Sigmoid colon (tissue), 4 donors: ENCODE measurements at regions not wholly inside any gene's neighbourhood (a gene's known extent, or its start where the extent isn't known, plus 50 kb on each side); places are given as distances from the start of the nearest gene placed in this dataset.

Experiments used
- POLR2AphosphoS5 ChIP-seq, 4 donors: sonication (generic); formaldehyde crosslinking; IDR thresholded peaks; one replicate each; pipeline ENCODE4 v1.6.1; 2017; ENCODE audit warnings: antibody characterized with exemption in 4 of 4
- TF ChIP-seq, protein P1 (sequence below), 4 experiments: fragments of 450-650 bp in 3 of 4; fragments of 200-600 bp in 1 of 4; IDR thresholded peaks; one replicate each; pipeline ENCODE4 v1.5.1; 2016 to 2019; ENCODE audit warnings: antibody characterized with exemption in 4 of 4, mild to moderate bottlenecking in 3 of 4, moderate library complexity in 2 of 4

DNA sequence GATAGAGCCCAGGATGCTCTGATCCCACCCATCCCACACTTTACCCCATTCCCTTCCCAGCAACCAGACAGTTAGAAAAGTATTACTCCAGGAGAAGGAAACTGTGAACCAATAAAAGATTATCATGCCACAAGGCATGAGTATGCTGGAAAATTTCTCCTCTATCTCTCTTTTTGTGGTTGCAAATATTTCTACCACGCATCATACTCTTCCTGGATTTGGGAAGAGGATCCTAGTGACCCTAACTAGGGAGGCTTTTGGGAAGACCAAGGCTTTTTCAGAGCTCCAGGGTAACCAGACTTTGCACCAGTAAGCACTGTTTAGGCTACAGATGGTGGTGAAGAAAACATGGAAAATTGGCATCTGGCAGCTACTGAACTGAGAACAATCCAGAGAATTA is 257.6 kb upstream of the CLNK start:
- TF ChIP-seq, protein P1, sequence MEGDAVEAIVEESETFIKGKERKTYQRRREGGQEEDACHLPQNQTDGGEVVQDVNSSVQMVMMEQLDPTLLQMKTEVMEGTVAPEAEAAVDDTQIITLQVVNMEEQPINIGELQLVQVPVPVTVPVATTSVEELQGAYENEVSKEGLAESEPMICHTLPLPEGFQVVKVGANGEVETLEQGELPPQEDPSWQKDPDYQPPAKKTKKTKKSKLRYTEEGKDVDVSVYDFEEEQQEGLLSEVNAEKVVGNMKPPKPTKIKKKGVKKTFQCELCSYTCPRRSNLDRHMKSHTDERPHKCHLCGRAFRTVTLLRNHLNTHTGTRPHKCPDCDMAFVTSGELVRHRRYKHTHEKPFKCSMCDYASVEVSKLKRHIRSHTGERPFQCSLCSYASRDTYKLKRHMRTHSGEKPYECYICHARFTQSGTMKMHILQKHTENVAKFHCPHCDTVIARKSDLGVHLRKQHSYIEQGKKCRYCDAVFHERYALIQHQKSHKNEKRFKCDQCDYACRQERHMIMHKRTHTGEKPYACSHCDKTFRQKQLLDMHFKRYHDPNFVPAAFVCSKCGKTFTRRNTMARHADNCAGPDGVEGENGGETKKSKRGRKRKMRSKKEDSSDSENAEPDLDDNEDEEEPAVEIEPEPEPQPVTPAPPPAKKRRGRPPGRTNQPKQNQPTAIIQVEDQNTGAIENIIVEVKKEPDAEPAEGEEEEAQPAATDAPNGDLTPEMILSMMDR (IDR thresholded peaks at IDR 0.05), result no peak
- TF ChIP-seq POLR2AphosphoS5 (IDR thresholded peaks at IDR 0.05), result no peak
